ENCODE measurements at regions not wholly inside any gene's neighbourhood (a gene's known extent, or its start where the extent isn't known, plus 50 kb on each side); places are given as distances from the start of the nearest gene placed in this dataset.

- intact Hi-C loops (cut with micrococcal nuclease; ENCODE audit: unreplicated experiment), result no loop called here
- no TSS peak for BruUV-seq (replicated peaks)
Observed at GRCh38 chr13:69649063-69649392, 458.6 kb upstream of the ATXN8OS start.

GRCh38 chr13:69648340-69649062, 459.1 kb upstream of the ATXN8OS start:
- DNase-seq (ENCODE audit: low spot score), result no peak
- no peaks in the 10 kb centered on the region for H3K4me1 ChIP-seq (ENCODE audit: insufficient read depth, low read length, poor library complexity, severe bottlenecking)
- no peaks in the 10 kb centered on the region for H3K9me3 ChIP-seq (ENCODE audit: low read depth, low read length, poor library complexity, severe bottlenecking)
- no TSS peak for BruUV-seq (replicated peaks)
- CTCF ChIA-PET, result no interaction called here
- no peaks in the 10 kb centered on the region for H3K27me3 ChIP-seq (replicated peaks; ENCODE audit: insufficient read depth, low read depth, low read length, poor library complexity)
- H3K36me3 ChIP-seq (ENCODE audit: insufficient read depth, low read length, poor library complexity, severe bottlenecking), result no peaks in the 10 kb centered on the region
- POLR2A ChIA-PET (ENCODE audit: low non-redundant PET), result no interaction called here
- TF ChIP-seq CTCF (conservative IDR thresholded peaks at IDR 0.05; ENCODE audit: low read depth, low read length), result no peak
- TF ChIP-seq EZH2 (IDR thresholded peaks at IDR 0.05; ENCODE audit: borderline replicate concordance, low read depth, low read length, poor library complexity, severe bottlenecking), result no peak
- no peak overlapping the region for H3K27ac ChIP-seq (ENCODE audit: low read depth, low read length, poor library complexity, severe bottlenecking)
- intact Hi-C loops (cut with micrococcal nuclease; ENCODE audit: unreplicated experiment), result no loop called here
- no peak overlapping the region for H3K4me3 ChIP-seq (ENCODE audit: low read depth, low read length, poor library complexity, severe bottlenecking)

More at GRCh38 chr13:69649063-69649392, 458.6 kb upstream of the ATXN8OS start:
- no peak for DNase-seq (ENCODE audit: low spot score)
- Histone ChIP-seq H3K4me3 (ENCODE audit: low read depth, low read length, poor library complexity, severe bottlenecking) (no peak overlapping the region), H3K36me3 (ENCODE audit: insufficient read depth, low read length, poor library complexity, severe bottlenecking) (no peaks in the 10 kb centered on the region), H3K9me3 (ENCODE audit: low read depth, low read length, poor library complexity, severe bottlenecking) (no peaks in the 10 kb centered on the region), H3K27me3 (replicated peaks; ENCODE audit: insufficient read depth, low read depth, low read length, poor library complexity) (no peaks in the 10 kb centered on the region), H3K4me1 (ENCODE audit: insufficient read depth, low read length, poor library complexity, severe bottlenecking) (no peaks in the 10 kb centered on the region), H3K27ac (ENCODE audit: low read depth, low read length, poor library complexity, severe bottlenecking) (no peak overlapping the region)
- TF ChIP-seq EZH2 (IDR thresholded peaks at IDR 0.05; ENCODE audit: borderline replicate concordance, low read depth, low read length, poor library complexity, severe bottlenecking), result no peak
- no peak for TF ChIP-seq CTCF (conservative IDR thresholded peaks at IDR 0.05; ENCODE audit: low read depth, low read length)
- CTCF ChIA-PET, result no interaction called here
- POLR2A ChIA-PET (ENCODE audit: low non-redundant PET), result no interaction called here

DNA sequence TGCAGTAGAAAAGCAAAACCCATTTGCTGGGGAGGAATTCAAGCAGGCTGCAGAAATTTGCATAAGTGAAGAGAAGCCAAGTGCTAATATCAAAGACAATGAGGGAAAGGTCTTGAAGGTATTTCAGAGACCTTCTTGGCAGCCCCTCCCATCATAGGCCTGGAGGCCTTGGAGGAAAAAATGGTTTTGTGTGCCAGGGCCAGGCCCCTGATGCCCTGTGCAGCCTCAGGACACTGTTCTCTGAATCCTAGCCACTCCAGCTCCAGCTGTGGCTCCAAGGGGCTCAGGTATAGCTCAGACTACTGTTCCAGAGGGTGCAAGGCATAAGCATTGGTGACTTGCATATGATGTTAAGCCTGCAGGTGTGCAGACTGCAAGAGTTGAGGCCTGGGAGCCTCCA, 463.2 kb upstream of the ATXN8OS start:
- Histone ChIP-seq H3K9me3 (ENCODE audit: low read depth, low read length, poor library complexity, severe bottlenecking) (no peaks in the 10 kb centered on the region), H3K4me1 (ENCODE audit: insufficient read depth, low read length, poor library complexity, severe bottlenecking) (no peaks in the 10 kb centered on the region), H3K27me3 (replicated peaks; ENCODE audit: insufficient read depth, low read depth, low read length, poor library complexity) (no peaks in the 10 kb centered on the region), H3K27ac (ENCODE audit: low read depth, low read length, poor library complexity, severe bottlenecking) (no peak overlapping the region), H3K4me3 (ENCODE audit: low read depth, low read length, poor library complexity, severe bottlenecking) (no peak overlapping the region), H3K36me3 (ENCODE audit: insufficient read depth, low read length, poor library complexity, severe bottlenecking) (no peaks in the 10 kb centered on the region)
- no TSS peak for BruUV-seq (replicated peaks)
- DNase-seq (ENCODE audit: low spot score), result no peak
- intact Hi-C loops (cut with micrococcal nuclease; ENCODE audit: unreplicated experiment), result no loop called here
- POLR2A ChIA-PET (ENCODE audit: low non-redundant PET), result no interaction called here
- CTCF ChIA-PET, result no interaction called here
- TF ChIP-seq CTCF (conservative IDR thresholded peaks at IDR 0.05; ENCODE audit: low read depth, low read length) (no peak), EZH2 (IDR thresholded peaks at IDR 0.05; ENCODE audit: borderline replicate concordance, low read depth, low read length, poor library complexity, severe bottlenecking) (no peak)

All from A673 (cell line).